ENCODE measurements at regions not wholly inside any gene's neighbourhood (a gene's known extent, or its start where the extent isn't known, plus 50 kb on each side); places are given as distances from the start of the nearest gene placed in this dataset.
"Not testable (repeated sequence)": the region's sequence is repeated elsewhere in the genome, so short reads cannot be mapped to it uniquely, and the experiment has no call there.

DNA sequence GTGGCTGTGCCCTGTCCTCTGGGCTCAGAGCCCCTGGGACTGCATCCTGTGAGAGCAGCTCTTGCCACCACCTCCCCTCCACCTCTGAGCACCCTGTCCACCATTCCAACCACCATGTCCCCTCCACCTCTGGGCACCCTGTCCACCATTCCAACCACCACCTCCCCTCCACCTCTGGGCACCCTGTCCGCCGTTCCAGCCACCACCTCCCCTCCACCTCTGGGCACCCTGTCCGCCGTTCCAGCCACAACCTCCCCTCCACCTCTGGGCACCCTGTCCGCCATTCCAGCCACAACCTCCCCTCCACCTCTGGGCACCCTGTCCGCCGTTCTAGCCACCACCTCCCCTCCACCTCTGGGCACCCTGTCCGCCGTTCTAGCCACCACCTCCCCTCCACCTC, 313.7 kb upstream of the MYT1L start:
- TF ChIP-seq, protein P1, sequence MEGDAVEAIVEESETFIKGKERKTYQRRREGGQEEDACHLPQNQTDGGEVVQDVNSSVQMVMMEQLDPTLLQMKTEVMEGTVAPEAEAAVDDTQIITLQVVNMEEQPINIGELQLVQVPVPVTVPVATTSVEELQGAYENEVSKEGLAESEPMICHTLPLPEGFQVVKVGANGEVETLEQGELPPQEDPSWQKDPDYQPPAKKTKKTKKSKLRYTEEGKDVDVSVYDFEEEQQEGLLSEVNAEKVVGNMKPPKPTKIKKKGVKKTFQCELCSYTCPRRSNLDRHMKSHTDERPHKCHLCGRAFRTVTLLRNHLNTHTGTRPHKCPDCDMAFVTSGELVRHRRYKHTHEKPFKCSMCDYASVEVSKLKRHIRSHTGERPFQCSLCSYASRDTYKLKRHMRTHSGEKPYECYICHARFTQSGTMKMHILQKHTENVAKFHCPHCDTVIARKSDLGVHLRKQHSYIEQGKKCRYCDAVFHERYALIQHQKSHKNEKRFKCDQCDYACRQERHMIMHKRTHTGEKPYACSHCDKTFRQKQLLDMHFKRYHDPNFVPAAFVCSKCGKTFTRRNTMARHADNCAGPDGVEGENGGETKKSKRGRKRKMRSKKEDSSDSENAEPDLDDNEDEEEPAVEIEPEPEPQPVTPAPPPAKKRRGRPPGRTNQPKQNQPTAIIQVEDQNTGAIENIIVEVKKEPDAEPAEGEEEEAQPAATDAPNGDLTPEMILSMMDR (conservative IDR thresholded peaks at IDR 0.05 in 1 of 2, IDR thresholded peaks at IDR 0.05 in 1 of 2; ENCODE audit: extremely low read depth in 1 of 2, insufficient read depth in 1 of 2, low read depth in 1 of 2, low read length in 2 of 2): not testable (repeated sequence)
- TF ChIP-seq EZH2 (IDR thresholded peaks at IDR 0.05; ENCODE audit: borderline replicate concordance, low read length): not testable (repeated sequence)

Data from mammary epithelial cell (primary cell).